Lung (tissue), 11 donors: ENCODE measurements at regions not wholly inside any gene's neighbourhood (a gene's known extent, or its start where the extent isn't known, plus 50 kb on each side); places are given as distances from the start of the nearest gene placed in this dataset.

Experiments used
- ATAC-seq: fragments of 200-7000 bp; cut with Tn5 transposase; one replicate; pipeline ENCODE4 v1.9.1; 2020; ENCODE audit warnings: moderate number of reproducible peaks; ENCODE audit not compliant: insufficient read depth, low FRiP score
- DNase-seq, 3 donors: peaks; one replicate each; pipeline ENCODE4 v3.0.0-alpha.2; 2013 to 2017
- H3K27ac ChIP-seq, 2 donors: one replicate each; pipeline ENCODE4 v1.5.1; 2013; ENCODE audit warnings: mild to moderate bottlenecking in 2 of 2, moderate library complexity in 2 of 2, control low read depth in 1 of 2, inconsistent platforms in 1 of 2, low read depth in 1 of 2, low read length in 1 of 2
- H3K27me3 ChIP-seq, 3 donors: one replicate each; pipeline ENCODE4 v1.5.1; 2013; ENCODE audit warnings: low read length in 2 of 3; ENCODE audit not compliant: control insufficient read depth in 3 of 3, insufficient read depth in 3 of 3
- H3K36me3 ChIP-seq, 4 donors: one replicate each; pipeline ENCODE4 v1.5.1; 2013; ENCODE audit warnings: low read length in 4 of 4, mild to moderate bottlenecking in 1 of 4, moderate library complexity in 1 of 4; ENCODE audit not compliant: control insufficient read depth in 4 of 4, insufficient read depth in 4 of 4
- H3K4me1 ChIP-seq, 5 donors: one replicate each; pipeline ENCODE4 v1.5.1; 2013; ENCODE audit warnings: low read length in 5 of 5, mild to moderate bottlenecking in 2 of 5, moderate library complexity in 1 of 5; ENCODE audit not compliant: control insufficient read depth in 5 of 5, insufficient read depth in 5 of 5
- H3K4me3 ChIP-seq: one replicate; pipeline ENCODE4 v1.5.1; 2013; ENCODE audit warnings: mild to moderate bottlenecking, control low read depth, moderate library complexity
- H3K9ac ChIP-seq, 2 donors: one replicate each; pipeline ENCODE4 v1.5.1; 2013; ENCODE audit warnings: low read length in 2 of 2, control low read depth in 1 of 2; ENCODE audit not compliant: insufficient read depth in 1 of 2
- H3K9me3 ChIP-seq, 4 donors: one replicate each; pipeline ENCODE4 v1.5.1; 2013; ENCODE audit warnings: low read length in 3 of 4, mild to moderate bottlenecking in 1 of 4, moderate library complexity in 1 of 4; ENCODE audit not compliant: control insufficient read depth in 4 of 4, insufficient read depth in 3 of 4
- WGBS, 2 donors: extraction: QIAGEN DNeasy Blood & Tissue Kit; methylation state at CpG; one replicate each; pipeline ENCODE4 v1.1.7; 2013; 5-methylcytosine and 5-hydroxymethylcytosine counted together
- TF ChIP-seq, protein P1 (sequence below): IDR thresholded peaks from 2 replicates; pipeline ENCODE4 v1.5.1; 2012; ENCODE audit warnings: mild to moderate bottlenecking; ENCODE audit errors: control extremely low read depth, extremely low read depth
- donor health status: control.
- donor health status: control.
- donor health status: Bipolar disorder and iron deficiency.
- donor health status: healthy.
- donor health status: DM: yes; HTN: yes; CAD: no.

DNA sequence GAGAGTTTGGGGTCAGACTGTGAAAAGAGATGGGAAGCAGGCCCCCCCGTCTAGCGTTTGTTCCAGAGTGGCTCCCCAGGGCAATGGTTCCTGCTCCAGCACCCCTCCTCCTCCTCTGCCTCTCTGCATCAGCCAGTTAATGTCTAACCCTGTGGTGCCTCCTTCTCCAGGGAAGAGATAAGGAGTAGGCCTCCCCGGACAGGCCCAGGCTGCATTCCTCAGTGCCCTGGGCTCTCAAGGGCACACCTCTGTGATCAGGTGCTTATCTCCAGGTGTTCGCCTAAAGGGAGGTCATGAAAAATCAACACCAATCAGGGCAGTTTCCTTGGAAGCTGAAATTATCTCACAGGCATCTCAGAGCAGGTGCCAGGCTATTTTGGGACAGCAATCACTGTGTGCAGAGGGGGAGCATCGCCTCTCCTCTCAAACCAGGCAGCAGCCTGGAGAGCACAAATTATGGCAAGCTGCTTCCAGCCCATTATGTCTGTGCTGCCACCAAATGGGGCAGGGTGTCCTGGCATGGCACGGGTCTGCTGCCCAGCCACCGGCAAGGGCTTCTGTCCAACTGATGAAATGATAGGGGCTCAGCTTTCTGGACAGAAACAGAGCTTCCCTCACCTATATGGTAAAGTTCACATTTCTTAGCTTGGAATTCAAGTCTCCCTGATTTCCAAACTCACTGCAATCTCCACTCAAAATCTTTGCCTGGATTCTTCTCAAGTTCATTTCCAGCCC, 255.8 kb upstream of the SLC14A2 start:
- Histone ChIP-seq H3K9ac (no peak overlapping the region), H3K36me3 (no peaks in the 10 kb centered on the region), H3K9me3 (no peaks in the 10 kb centered on the region), H3K27ac (peak overlapping the region in 1 of 2 donors; percentile 6), H3K27me3 (no peaks in the 10 kb centered on the region), H3K4me3 (no peak overlapping the region), H3K4me1 (peaks cover 0 to 4% (median 0%) of the 10 kb centered on the region in 5 donors)
- 72 to 86% methylated on average over 7 of the region's 7 CpGs for WGBS, 2 donors
- ATAC-seq (no peak), DNase-seq (peak in 2 of 3 donors; percentile 27 to 65)
- TF ChIP-seq, protein P1, sequence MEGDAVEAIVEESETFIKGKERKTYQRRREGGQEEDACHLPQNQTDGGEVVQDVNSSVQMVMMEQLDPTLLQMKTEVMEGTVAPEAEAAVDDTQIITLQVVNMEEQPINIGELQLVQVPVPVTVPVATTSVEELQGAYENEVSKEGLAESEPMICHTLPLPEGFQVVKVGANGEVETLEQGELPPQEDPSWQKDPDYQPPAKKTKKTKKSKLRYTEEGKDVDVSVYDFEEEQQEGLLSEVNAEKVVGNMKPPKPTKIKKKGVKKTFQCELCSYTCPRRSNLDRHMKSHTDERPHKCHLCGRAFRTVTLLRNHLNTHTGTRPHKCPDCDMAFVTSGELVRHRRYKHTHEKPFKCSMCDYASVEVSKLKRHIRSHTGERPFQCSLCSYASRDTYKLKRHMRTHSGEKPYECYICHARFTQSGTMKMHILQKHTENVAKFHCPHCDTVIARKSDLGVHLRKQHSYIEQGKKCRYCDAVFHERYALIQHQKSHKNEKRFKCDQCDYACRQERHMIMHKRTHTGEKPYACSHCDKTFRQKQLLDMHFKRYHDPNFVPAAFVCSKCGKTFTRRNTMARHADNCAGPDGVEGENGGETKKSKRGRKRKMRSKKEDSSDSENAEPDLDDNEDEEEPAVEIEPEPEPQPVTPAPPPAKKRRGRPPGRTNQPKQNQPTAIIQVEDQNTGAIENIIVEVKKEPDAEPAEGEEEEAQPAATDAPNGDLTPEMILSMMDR = no peak

DNA sequence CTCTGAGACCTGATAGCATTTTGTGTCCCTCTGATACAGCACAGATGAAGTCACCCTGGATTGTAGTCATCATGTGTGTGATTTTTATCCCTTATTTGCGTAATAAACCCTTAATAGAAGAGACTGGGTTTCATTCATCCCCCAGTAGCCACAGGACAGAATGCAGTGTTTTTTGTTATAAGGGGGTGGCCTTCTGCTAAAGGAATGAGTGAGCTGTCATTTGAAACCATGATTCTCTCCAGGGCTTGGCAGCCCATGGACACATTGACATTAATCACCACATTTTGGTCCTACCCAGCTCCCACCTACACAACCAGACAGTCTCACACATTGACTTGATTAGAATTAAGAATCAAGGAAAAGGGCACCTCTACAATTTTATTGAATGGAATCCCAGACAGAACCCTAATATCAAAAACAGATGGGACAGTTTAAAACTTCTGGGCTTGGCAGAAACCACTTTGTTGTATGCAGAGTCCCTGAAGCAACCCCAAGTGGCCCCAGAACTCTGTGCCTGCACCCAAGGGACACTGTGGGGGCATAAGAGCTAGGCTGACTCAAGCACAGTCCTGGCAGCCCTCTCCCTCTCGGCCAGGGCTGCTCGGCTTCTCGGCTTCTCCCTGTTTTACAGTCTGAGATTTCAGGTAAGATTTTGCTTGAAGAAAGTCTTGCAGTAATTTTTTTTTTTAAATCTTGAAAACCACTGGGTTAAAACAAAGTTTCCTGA, 254.0 kb upstream of the SLC14A2 start:
- DNase-seq = no peak
- WGBS, 2 donors = 80 to 91% methylated on average over 4 of the region's 4 CpGs

DNA sequence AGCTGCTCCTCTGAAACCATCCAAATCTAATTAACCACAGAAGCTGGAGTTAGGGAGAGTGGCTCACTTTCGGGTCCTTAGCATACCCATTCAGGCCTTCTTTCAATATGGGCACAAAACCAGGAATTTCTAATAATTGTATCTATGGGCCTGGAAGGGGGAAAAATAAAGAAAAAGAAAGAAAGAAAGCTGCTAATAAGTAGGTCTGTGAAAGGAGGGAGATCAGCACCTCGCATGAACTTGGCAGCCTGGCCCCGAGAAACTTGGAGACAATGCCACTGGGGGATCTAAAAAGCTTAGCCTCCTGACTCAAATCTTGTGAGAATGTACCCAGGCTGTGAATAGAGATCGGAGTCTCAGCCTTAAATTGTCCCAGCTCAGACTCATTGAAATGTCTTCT, 252.1 kb upstream of the SLC14A2 start:
- peaks cover 0 to 6% (median 0%) of the 10 kb centered on the region in 5 donors for H3K4me1 ChIP-seq
- no peaks in the 10 kb centered on the region for H3K27me3 ChIP-seq
- DNase-seq = no peak
- ATAC-seq = no peak
- H3K9me3 ChIP-seq = no peaks in the 10 kb centered on the region
- TF ChIP-seq, protein P1 = no peak
- no peaks in the 10 kb centered on the region for H3K36me3 ChIP-seq
- no peak overlapping the region for H3K27ac ChIP-seq
- 91 to 96% methylated on average over 4 of the region's 4 CpGs for WGBS, 2 donors
- H3K4me3 ChIP-seq = no peak overlapping the region
- H3K9ac ChIP-seq = no peak overlapping the region

More for the DNA sequence above, 254.0 kb upstream of the SLC14A2 start:
- Histone ChIP-seq H3K36me3 (no peaks in the 10 kb centered on the region), H3K27ac (no peak overlapping the region), H3K9me3 (no peaks in the 10 kb centered on the region), H3K9ac (no peak overlapping the region), H3K4me1 (peaks cover 0 to 4% (median 0%) of the 10 kb centered on the region in 5 donors), H3K4me3 (no peak overlapping the region), H3K27me3 (no peaks in the 10 kb centered on the region)
- ATAC-seq = no peak
- TF ChIP-seq, protein P1 = no peak
